ENCODE measurements at regions not wholly inside any gene's neighbourhood (a gene's known extent, or its start where the extent isn't known, plus 50 kb on each side); places are given as distances from the start of the nearest gene placed in this dataset.
"Not testable (repeated sequence)": the region's sequence is repeated elsewhere in the genome, so short reads cannot be mapped to it uniquely, and the experiment has no call there.

DNA sequence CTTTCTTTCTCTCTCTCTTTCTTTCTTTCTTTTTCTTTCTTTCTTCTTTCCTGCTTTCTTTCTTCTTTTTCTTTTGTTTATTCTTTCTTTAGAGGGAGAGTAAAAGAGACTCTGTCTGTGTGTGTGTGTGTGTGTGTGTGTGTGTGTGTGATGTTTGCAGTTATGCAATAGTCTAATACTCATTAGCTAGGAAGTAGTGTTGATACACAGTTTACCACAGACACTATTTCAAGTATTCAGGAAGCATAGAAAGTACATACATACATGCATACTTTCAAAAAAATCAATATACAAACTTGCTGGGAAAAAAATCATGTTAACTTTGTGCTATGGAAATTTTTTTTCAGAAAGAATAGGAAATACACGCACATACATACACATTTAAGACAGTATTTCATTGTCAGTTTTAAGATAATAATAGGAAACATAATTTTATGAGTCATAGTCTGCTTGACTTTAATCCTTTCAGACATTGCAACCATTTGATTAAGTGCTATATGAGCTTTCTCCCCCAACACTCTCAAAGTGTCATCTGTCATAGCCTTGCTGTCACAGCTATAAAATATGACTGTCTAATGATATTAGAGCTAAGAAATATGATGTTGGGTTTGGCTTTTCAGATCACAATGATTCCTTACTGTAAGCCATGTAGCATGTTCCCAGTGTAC lies 74.9 kb upstream of the EPHA3 start:
- TF ChIP-seq, protein P1, sequence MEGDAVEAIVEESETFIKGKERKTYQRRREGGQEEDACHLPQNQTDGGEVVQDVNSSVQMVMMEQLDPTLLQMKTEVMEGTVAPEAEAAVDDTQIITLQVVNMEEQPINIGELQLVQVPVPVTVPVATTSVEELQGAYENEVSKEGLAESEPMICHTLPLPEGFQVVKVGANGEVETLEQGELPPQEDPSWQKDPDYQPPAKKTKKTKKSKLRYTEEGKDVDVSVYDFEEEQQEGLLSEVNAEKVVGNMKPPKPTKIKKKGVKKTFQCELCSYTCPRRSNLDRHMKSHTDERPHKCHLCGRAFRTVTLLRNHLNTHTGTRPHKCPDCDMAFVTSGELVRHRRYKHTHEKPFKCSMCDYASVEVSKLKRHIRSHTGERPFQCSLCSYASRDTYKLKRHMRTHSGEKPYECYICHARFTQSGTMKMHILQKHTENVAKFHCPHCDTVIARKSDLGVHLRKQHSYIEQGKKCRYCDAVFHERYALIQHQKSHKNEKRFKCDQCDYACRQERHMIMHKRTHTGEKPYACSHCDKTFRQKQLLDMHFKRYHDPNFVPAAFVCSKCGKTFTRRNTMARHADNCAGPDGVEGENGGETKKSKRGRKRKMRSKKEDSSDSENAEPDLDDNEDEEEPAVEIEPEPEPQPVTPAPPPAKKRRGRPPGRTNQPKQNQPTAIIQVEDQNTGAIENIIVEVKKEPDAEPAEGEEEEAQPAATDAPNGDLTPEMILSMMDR (IDR thresholded peaks at IDR 0.05; ENCODE audit: low read length, missing control alignments): no peak
- peak; percentile 34 for DNase-seq (ENCODE audit: low read depth)
- H3K4me3 ChIP-seq (replicated peaks; ENCODE audit: low read depth, low read length): no peak overlapping the region

DNA sequence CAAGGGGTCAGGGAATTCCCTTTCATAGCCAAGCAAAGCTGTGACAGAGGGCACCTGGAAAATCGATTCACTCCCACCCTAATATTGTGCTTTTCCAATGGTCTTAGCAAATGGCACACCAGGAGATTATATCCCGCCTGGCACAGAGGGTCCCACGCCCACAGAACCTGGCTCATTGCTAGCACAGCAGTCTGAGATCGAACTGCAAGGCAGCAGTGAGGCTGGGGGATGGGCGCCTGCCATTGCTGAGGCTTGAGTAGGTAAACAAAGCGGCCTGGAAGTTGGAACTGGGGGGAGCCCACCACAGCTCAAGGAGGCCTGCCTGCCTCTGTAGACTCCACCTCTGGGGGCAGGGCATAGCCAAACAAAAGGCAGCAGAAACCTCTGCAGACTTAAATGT lies 72.7 kb upstream of the EPHA3 start:
- not testable (repeated sequence) for H3K4me3 ChIP-seq (replicated peaks; ENCODE audit: low read depth, low read length); DNase-seq (ENCODE audit: low read depth)

DNA sequence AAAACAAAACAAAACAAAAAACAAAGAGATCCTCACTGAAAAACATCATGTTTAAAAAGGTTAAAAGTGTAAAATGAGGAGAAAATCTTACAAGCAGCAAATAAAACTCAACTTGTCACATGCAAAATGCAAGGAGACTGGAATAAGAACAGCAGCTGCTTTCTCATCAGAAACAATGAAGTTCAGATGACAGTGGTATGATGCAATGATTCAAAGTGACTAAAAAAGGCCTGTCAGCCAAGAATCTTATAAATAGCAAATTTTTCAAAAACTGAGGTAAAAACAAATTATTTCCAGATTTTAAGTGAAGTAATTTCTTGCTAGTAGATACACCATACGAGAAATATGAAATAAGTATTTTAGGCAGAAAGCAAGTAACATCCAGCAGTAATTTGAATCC lies 68.6 kb upstream of the EPHA3 start:
- DNase-seq (ENCODE audit: low read depth): peak; percentile 1
- H3K4me3 ChIP-seq (replicated peaks; ENCODE audit: low read depth, low read length): no peak overlapping the region
- TF ChIP-seq, protein P1 (IDR thresholded peaks at IDR 0.05; ENCODE audit: low read length, missing control alignments): no peak

DNA sequence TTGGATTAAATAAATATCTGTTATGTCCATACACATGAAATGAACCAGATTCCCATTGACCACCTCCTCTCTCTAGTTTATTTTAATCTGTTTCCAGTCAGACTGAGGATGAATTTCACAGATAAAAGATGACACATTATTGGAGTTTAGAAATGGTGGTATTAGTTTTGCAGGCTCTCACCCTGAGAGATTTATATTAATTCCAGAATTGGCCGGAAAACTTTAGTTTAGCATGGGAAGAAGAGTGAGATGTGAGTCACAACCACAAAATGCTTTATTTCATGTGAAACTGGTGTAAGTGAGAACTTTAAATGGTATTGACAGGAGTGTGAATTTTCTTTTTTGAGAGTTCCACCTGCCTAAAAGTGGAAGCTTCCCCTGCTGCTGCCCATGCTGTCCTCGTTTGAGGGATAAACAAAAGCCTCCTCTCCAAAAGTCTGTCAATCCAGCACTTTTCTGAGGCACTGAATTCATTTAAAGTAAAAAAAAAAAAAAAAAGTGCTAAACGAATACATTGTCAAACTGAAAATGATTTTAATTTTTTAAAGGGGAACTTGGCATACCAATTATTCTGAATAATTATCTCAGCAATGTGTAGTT lies 65.1 kb upstream of the EPHA3 start:
- TF ChIP-seq, protein P1 (IDR thresholded peaks at IDR 0.05; ENCODE audit: low read length, missing control alignments): no peak

GRCh38 chr3:89043406-89043932 lies 64.0 kb upstream of the EPHA3 start:
- TF ChIP-seq, protein P1 (IDR thresholded peaks at IDR 0.05; ENCODE audit: low read length, missing control alignments): no peak
- DNase-seq (ENCODE audit: low read depth): no peak
- no peak overlapping the region for H3K4me3 ChIP-seq (replicated peaks; ENCODE audit: low read depth, low read length)

More for the DNA sequence above, 65.1 kb upstream of the EPHA3 start:
- no peak overlapping the region for H3K4me3 ChIP-seq (replicated peaks; ENCODE audit: low read depth, low read length)
- DNase-seq (ENCODE audit: low read depth): no peak

DNA sequence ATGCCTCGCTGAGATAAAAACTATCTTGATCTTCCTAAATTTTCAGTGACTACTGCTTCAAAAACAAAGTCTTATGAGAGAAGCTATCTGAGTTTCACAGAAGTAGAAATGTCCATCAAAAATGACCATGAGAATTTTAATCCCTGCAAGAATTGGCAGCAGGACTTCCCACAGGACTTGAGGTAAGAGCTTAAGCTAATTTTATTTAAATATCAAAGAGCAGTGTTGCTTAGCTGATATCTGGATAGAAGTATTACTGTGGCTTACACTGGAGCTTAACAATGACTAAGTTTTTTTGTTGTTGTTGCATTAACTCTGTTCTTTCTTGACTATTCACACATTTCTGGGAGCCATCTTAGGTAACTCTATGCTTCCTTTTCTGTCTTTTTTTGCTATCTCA lies 60.8 kb upstream of the EPHA3 start:
- H3K4me3 ChIP-seq (replicated peaks; ENCODE audit: low read depth, low read length): no peak overlapping the region
- TF ChIP-seq, protein P1 (IDR thresholded peaks at IDR 0.05; ENCODE audit: low read length, missing control alignments): no peak
- DNase-seq (ENCODE audit: low read depth): no peak

- TF ChIP-seq, protein P1 (IDR thresholded peaks at IDR 0.05; ENCODE audit: low read length, missing control alignments): no peak
- no peak for DNase-seq (ENCODE audit: low read depth)
- H3K4me3 ChIP-seq (replicated peaks; ENCODE audit: low read depth, low read length): no peak overlapping the region
Observed at GRCh38 chr3:89049119-89049518, 58.3 kb upstream of the EPHA3 start.

Data from fibroblast of pulmonary artery (primary cell).